Endodermal cell (in vitro differentiated cells): ENCODE measurements at regions not wholly inside any gene's neighbourhood (a gene's known extent, or its start where the extent isn't known, plus 50 kb on each side); places are given as distances from the start of the nearest gene placed in this dataset.

Experiments
- DNase-seq: peaks from one replicate; pipeline ENCODE4 v3.0.0-alpha.2; 2017
- H3K27ac ChIP-seq: 2 replicates; pipeline ENCODE4 v1.5.1; 2013; ENCODE audit warnings: mild to moderate bottlenecking, low read depth, low read length, moderate library complexity
- H3K27me3 ChIP-seq: 2 replicates; pipeline ENCODE4 v1.6.1; 2013; ENCODE audit warnings: mild to moderate bottlenecking, low read length, moderate library complexity; ENCODE audit not compliant: insufficient read depth, control insufficient read depth, poor library complexity, severe bottlenecking
- H3K36me3 ChIP-seq: 2 replicates; pipeline ENCODE4 v1.7.0; 2013; ENCODE audit warnings: mild to moderate bottlenecking, low read length, moderate library complexity; ENCODE audit not compliant: control insufficient read depth, insufficient read depth
- H3K4me1 ChIP-seq: one replicate; pipeline ENCODE4 v1.7.0; 2013; ENCODE audit warnings: low read length; ENCODE audit not compliant: control insufficient read depth, insufficient read depth
- H3K4me3 ChIP-seq: 2 replicates; pipeline ENCODE4 v1.5.1; 2013; ENCODE audit warnings: mild to moderate bottlenecking, low read length, moderate library complexity
- H3K9ac ChIP-seq: 2 replicates; pipeline ENCODE4 v1.6.1; 2013; ENCODE audit warnings: mild to moderate bottlenecking, low read length, moderate library complexity; ENCODE audit not compliant: poor library complexity, severe bottlenecking; ENCODE audit errors: extremely low read depth
- H3K9me3 ChIP-seq: 2 replicates; pipeline ENCODE4 v1.6.1; 2013; ENCODE audit warnings: mild to moderate bottlenecking, low read length, moderate library complexity; ENCODE audit not compliant: control insufficient read depth
- H3K27ac Mint-ChIP-seq: 2 replicates; pipeline ENCODE4 v1.8.0; 2020; ENCODE audit warnings: mixed read lengths
- H3K27me3 Mint-ChIP-seq: 2 replicates; pipeline ENCODE4 v1.8.0; 2021; ENCODE audit warnings: mild to moderate bottlenecking, mixed read lengths; ENCODE audit not compliant: insufficient read depth
- H3K36me3 Mint-ChIP-seq: 2 replicates; pipeline ENCODE4 v1.8.0; 2020; ENCODE audit warnings: low read depth, mixed read lengths
- H3K4me1 Mint-ChIP-seq: 2 replicates; pipeline ENCODE4 v1.8.0; 2020; ENCODE audit warnings: mixed read lengths
- H3K4me3 Mint-ChIP-seq: 2 replicates; pipeline ENCODE4 v1.8.0; 2020; ENCODE audit warnings: mild to moderate bottlenecking, moderate library complexity, mixed read lengths
- H3K9me3 Mint-ChIP-seq: 2 replicates; pipeline ENCODE4 v1.8.0; 2020; ENCODE audit warnings: mild to moderate bottlenecking, mixed read lengths
- WGBS, 2 experiments: methylation state at CpG; one replicate each; pipeline versions ENCODE4 v1.1.5 to v1.1.7; 2013; ENCODE audit warnings: missing lambda C conversion rate in 2 of 2, mixed read lengths in 1 of 2; ENCODE audit not compliant: insufficient coverage in 1 of 2, insufficient read length in 1 of 2; 5-methylcytosine and 5-hydroxymethylcytosine counted together
- TF ChIP-seq, protein P1 (sequence below): fragments of 200-600 bp; sonication (generic); conservative IDR thresholded peaks from 2 replicates; pipeline ENCODE4 v1.5.0; 2021; ENCODE audit warnings: antibody characterized with exemption, mild to moderate bottlenecking

DNA sequence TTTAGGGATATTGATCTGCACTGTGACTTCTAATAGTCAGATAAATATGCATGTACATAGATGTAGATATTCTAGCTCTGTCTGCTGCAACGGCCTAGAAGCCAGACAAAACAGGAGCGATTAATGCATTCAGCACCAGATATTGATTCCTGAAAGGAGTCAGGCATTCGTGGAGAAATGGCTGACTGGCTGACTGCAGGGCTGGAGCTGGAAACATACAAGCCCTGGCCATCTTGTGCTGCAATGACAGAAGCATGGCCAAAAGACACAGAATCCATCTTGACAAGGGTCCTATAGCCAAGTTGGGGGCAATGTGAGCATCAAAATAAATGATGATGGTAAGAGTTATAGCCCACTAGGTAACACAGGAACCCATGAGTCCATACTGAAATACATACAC, 231.5 kb upstream of the KLHL29 start:
- no peak for DNase-seq
- peaks cover 35% of the 10 kb centered on the region for H3K27me3 ChIP-seq
- no peaks in the 10 kb centered on the region for H3K9me3 Mint-ChIP-seq
- no peak overlapping the region for H3K27ac Mint-ChIP-seq
- H3K9me3 ChIP-seq = no peaks in the 10 kb centered on the region
- H3K9ac ChIP-seq = no peak overlapping the region
- H3K4me1 Mint-ChIP-seq = peaks cover 9% of the 10 kb centered on the region
- no peaks in the 10 kb centered on the region for H3K36me3 ChIP-seq
- peaks cover 6% of the 10 kb centered on the region for H3K4me1 ChIP-seq
- TF ChIP-seq, protein P1, sequence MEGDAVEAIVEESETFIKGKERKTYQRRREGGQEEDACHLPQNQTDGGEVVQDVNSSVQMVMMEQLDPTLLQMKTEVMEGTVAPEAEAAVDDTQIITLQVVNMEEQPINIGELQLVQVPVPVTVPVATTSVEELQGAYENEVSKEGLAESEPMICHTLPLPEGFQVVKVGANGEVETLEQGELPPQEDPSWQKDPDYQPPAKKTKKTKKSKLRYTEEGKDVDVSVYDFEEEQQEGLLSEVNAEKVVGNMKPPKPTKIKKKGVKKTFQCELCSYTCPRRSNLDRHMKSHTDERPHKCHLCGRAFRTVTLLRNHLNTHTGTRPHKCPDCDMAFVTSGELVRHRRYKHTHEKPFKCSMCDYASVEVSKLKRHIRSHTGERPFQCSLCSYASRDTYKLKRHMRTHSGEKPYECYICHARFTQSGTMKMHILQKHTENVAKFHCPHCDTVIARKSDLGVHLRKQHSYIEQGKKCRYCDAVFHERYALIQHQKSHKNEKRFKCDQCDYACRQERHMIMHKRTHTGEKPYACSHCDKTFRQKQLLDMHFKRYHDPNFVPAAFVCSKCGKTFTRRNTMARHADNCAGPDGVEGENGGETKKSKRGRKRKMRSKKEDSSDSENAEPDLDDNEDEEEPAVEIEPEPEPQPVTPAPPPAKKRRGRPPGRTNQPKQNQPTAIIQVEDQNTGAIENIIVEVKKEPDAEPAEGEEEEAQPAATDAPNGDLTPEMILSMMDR = no peak
- 91 to 94% methylated on average over 3 of the region's 3 CpGs for WGBS, 2 experiments
- H3K4me3 ChIP-seq = no peak overlapping the region
- peaks cover 18% of the 10 kb centered on the region for H3K27me3 Mint-ChIP-seq
- no peak overlapping the region for H3K4me3 Mint-ChIP-seq
- H3K36me3 Mint-ChIP-seq = no peaks in the 10 kb centered on the region
- H3K27ac ChIP-seq = no peak overlapping the region

DNA sequence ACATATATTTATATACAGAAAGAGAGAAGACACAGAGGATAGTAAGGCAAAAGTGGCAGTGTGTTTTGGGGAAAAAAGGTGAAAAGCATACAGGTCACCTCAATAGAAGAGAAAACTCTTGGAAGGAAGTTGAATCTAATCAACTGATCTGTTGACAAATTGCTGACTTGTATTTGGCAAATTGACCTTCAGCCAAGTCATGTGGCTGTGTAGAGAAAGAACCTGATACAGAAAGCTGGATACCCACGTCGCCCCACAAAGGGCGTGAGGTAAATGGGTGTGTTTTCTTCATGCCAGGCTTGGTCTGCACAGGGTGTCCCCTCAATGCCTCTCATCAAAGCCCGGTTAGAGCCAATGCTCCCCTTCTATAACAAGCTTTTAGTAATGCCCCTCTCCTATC, 230.0 kb upstream of the KLHL29 start:
- Mint-ChIP-seq H3K4me1 (no peaks in the 10 kb centered on the region), H3K27me3 (peaks cover 18% of the 10 kb centered on the region), H3K9me3 (no peaks in the 10 kb centered on the region), H3K27ac (no peak overlapping the region), H3K36me3 (no peaks in the 10 kb centered on the region), H3K4me3 (no peak overlapping the region)
- H3K36me3 ChIP-seq = no peaks in the 10 kb centered on the region
- DNase-seq = no peak
- 86 to 93% methylated on average over 3 to 4 of the region's 4 CpGs for WGBS, 2 experiments
- TF ChIP-seq, protein P1 = no peak
- no peaks in the 10 kb centered on the region for H3K4me1 ChIP-seq
- no peak overlapping the region for H3K27ac ChIP-seq
- H3K9me3 ChIP-seq = no peaks in the 10 kb centered on the region
- no peak overlapping the region for H3K9ac ChIP-seq
- no peak overlapping the region for H3K4me3 ChIP-seq
- peaks cover 33% of the 10 kb centered on the region for H3K27me3 ChIP-seq

DNA sequence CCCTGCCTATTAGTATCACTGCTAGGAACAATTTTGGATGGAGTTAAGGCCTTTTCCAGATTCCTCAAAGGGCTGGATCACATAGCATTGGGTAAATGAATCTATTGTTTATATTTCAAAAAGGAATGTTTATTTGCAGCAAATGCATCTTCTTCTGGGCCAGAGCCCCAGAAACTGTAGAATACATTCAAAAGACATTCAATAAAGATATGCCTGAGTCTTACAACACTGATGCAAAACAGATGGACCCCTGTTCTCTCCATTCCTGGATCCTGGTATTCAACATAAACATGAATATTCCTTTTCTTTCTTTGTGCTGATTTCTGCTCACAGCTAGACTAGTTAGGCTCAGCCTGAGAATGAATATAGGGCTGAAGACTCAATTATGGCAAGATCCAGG, 227.2 kb upstream of the KLHL29 start:
- Mint-ChIP-seq H3K9me3 (no peaks in the 10 kb centered on the region), H3K27me3 (no peaks in the 10 kb centered on the region), H3K4me1 (no peaks in the 10 kb centered on the region), H3K36me3 (no peaks in the 10 kb centered on the region), H3K27ac (no peak overlapping the region), H3K4me3 (no peak overlapping the region)
- TF ChIP-seq, protein P1 = no peak
- Histone ChIP-seq H3K27me3 (peaks cover 6% of the 10 kb centered on the region), H3K9me3 (no peaks in the 10 kb centered on the region), H3K36me3 (no peaks in the 10 kb centered on the region), H3K4me3 (no peak overlapping the region), H3K9ac (no peak overlapping the region), H3K27ac (peak overlapping the region; percentile 36), H3K4me1 (no peaks in the 10 kb centered on the region)
- no peak for DNase-seq
